NCI-H2107 treated with DMSO at 0.1 percent for 48 hours (cell line): ENCODE measurements at regions not wholly inside any gene's neighbourhood (a gene's known extent, or its start where the extent isn't known, plus 50 kb on each side); places are given as distances from the start of the nearest gene placed in this dataset.
"Not testable (repeated sequence)": the region's sequence is repeated elsewhere in the genome, so short reads cannot be mapped to it uniquely, and the experiment has no call there.

Source experiments
- DNase-seq: peaks from one replicate; lab custom pipeline; 2025; ENCODE audit not compliant: unreplicated experiment; lab: John Stamatoyannopoulos, UW

DNA sequence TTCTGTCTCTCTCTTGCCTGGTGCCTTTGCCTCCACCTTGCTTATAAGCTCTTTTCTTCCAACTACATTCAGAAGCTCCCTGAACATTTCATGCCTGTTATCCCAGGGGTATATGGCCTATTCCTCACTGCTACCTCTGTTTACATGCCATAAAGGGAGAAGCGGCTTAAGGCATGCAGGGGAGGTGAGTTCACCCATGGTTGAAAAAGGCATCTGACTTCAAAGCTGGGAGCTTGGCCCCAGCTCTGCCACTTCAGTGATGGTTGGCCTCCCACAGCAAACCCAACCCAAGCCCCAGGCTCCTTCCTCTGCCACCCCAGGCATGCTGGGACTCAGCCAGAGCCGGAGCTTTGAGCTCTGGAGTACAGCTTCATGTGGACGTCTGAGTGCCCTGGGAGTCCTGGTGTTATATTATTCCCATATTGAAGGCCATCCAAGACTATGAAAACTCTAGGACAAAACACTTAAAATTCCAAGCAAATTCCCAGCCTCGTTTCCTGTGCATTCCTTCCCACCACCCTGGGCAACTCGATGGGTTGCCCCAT lies 468.6 kb upstream of the ZMIZ1 start:
- DNase-seq: no peak

DNA sequence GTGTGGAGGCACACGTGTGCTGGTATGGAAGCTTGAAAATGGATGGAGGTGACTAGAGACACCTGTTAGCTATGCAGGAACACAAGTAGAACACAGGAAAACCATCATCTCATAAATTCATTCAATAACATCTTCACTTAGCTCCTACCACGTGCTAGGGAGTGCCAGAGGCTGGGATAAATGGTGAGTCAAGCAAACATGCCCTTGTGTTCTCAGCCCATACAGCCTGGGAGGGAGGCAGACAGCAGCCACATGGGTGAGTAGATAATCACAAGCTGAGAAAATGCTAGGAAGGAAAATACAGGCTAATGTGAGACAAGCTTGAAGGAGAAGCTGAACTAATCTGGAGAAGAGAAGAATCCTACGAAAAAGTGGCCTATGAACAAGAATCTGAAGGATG lies 468.0 kb upstream of the ZMIZ1 start:
- no peak for DNase-seq

DNA sequence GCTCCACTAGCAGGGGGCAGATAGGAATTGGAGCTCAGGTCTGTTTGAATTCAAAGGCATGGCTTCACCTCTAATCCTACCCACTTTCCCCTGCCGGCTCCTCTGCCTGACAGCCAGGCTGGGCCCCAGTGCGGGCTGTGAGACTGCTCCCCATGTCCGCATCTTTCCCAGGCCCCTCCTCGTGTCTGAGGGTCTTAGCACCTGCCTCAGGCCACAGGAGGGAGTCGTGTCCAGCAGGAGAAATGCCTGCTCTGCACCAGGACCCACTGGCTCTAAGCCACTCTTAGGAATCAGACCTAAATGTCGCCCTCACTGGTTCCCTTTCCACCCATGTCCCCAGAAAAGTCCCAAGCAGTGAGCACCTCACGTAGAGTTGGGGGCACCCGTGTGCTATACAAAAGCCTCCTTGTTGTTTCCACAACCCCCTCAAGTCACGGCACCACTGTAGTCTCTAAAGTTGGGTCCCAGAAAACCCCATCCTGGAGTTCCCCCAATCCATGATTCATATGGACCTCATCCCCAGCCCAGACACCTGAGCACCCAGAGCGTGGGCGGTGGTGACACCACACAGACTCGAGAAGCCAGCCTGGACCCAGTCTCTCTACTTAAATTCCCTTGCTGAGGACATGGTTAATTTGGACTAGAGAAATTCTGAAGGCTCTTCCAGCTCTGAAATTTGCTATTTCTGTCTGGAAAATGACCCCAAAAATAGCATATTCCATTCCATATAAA lies 466.4 kb upstream of the ZMIZ1 start:
- DNase-seq: no peak

DNA sequence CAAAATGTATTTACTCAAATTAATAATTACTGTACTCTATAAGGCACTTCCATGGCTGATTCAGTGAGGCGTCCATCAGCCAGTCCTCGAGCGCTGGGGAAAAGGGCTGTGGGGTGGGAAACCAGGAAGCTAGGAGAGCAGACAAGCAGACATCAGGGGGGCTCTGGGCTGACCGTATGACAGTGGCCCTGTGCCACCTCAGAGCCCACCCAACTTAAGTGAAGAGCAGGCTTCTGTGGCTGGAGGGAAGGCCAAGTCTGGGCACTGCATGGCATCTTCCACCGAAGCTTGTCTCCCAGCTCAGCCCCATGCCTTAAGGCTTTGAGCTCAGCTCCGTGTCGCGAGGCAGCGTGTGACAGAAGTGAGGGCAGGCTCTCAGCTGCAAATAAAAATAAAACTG lies 464.5 kb upstream of the ZMIZ1 start:
- no peak for DNase-seq

DNA sequence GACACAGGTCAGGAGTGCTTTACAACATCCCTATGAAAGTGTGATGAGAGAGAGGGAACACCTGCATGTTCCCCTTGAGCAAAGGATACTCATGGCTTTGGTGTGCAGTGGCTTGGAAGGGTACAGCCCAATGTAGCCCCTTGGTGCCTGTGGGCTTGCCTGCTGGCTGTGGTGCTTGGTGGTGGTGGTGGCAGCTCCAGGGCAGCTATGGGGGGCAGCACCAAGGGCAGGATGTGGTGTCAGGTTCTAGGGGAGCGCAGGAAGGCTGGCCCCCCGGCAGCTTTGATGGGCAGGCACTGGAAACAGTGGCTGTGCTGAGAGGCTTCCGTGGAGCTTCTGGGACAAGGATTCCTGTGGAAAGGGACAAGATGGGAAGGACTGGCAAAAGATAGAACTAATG lies 464.0 kb upstream of the ZMIZ1 start:
- no peak for DNase-seq

DNA sequence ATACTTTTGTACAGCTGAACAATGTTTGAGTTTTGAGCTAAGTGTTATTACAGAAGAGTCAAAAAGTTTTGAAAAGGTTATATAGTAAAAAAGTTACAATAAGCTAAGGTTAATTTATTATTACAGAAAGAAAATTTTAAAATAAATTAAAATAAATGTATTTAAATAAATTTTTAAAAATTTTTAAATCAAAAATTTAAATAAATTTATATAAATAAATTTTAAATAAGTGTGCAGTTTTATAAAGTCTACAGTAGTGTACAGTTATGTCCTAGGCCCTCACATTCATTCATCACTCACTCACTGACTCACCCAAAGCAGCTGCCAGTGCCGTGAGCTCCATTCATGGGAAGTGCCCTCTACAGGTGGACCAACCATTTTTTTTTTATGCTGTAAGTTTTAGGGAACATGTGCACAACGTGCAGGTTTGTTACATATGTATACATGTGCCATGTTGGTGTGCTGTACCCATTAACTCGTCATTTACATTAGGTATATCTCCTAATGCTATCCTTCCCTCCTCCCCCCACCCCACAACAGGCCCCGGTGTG lies 462.9 kb upstream of the ZMIZ1 start:
- no peak for DNase-seq

DNA sequence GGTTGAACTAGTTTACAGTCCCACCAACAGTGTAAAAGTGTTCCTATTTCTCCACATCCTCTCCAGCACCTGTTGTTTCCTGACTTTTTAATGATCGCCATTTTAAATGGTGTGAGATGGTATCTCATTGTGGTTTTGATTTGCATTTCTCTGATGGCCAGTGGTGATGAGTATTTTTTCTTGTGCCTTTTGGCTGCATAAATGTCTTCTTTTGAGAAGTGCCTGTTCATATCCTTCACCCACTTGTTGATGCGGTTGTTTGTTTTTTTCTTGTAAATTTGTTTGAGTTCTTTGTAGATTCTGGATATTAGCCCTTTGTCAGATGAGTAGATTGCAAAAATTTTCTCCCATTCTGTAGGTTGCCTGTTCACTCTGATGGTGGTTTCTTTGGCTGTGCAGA lies 462.0 kb upstream of the ZMIZ1 start:
- not testable (repeated sequence) for DNase-seq

DNA sequence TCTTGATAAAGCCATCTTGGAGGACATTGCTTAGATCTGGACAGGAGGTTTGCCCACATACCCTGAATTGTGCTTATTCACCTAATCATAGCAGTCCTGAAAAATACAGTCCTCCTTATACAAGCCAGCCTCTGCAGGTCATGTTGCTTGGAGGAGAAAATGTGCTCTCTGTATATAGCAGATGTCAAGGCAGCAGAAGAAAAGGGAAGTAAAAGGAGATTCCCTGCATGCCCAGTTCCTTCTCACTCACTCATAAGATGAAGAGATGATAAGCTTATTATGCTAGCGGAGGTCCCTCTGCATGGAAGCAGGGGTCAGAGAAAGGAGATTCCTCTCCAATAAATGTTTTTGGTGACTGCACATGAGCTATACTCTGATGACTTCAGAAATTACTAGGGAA lies 458.8 kb upstream of the ZMIZ1 start:
- no peak for DNase-seq

DNA sequence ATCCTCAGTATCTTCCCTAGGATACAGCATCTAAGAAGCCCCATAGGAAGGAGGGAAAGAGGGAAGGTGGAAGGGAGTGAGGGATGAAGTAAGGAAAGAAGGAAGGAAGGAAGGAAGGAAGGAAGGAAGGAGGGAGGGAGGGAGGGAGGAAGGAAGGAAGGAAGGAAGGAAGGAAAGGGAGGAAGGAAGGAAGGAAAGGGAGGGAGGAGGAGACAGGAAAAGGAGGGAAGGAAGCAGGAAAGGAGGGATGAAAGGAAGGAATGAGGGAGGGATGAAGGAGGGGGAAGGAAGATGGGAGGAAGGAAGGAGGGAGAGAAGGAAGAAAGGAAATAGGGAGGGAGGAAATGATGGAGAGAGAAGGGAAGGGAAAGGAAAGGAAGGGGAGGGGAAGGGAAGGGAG lies 455.6 kb upstream of the ZMIZ1 start:
- DNase-seq: no peak

DNA sequence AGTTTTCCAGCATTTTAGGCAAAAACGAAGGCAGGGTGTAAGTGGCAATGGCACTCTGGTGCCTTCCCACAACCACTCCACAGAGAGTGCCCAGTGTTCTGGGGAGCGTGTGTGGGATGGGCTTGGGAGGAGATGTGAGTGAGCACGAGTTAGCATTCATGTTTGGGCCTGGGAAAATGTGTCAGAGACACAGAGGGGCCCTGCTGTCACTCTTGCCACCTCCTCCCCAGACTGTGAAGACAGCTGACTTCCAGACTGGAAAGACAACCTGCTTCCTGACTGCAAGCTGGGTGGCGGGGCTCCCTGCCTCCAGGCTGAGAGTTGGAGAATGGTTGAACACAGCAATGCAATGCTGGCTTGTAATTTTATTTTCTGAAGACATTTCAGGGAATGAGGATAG lies 454.5 kb upstream of the ZMIZ1 start:
- no peak for DNase-seq

DNA sequence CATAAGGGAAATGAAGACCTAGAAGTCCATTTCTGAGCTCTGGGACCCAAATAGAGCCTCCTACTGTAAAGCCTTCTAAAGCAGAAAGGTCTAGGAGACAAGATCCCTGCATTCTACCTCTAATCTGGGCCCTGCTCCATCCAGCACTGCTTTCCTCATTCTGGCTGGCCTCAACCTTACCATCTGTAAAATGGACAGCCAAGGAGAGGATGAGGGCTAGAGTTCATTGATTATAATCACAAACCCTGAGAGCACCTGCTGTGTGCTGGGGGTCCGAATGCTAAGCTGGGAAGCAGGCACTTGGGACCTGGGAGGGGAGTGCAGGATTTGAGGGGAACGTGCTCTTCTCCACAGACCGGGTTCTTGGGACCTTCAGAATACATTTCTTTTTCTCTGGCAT lies 454.0 kb upstream of the ZMIZ1 start:
- DNase-seq: no peak

DNA sequence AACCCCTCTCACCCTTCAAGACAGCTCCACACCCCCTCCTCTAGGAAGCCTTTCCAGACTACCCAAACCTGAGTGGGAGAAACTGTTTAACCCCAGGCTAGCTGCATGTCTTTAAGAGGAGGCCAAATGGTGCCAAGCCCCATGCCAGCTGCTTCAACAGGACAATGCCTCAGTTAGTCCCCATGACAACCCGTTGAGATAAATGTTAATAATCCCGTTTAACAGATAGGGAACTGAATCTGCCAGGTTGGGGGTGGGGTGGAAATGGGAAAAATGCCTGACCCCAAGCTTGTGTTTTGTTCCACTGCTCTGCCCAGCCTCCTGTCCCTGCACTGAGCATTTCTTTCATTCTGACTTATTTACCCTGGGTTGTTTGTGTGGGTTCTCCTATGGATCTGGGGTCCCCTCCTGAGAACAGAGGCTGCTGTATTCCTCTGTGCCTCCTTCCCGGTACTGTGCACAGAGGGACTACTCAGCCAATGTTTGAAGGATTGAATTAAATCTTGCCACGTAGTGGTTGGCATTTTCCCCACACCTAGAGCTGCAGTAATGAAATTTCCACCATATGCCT lies 452.6 kb upstream of the ZMIZ1 start:
- no peak for DNase-seq

DNA sequence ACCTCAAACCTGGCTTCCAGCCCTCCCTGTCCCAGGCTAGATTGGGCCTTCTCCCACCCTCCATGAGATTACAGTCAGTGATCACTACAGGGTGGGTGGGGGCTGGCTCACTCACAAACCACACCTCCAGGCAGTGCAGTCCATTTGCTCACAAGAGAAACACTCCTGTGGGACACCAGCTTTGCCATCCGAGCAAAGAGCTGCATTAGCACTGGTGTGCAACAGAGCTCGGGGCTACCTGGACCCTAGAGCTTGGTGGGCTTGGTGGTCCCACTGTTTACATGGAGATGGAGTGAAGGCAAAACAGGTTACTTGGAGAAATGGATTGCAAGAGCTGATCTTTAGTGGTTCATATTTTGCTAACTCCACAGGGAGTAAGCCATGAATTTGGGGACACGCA lies 451.7 kb upstream of the ZMIZ1 start:
- no peak for DNase-seq

DNA sequence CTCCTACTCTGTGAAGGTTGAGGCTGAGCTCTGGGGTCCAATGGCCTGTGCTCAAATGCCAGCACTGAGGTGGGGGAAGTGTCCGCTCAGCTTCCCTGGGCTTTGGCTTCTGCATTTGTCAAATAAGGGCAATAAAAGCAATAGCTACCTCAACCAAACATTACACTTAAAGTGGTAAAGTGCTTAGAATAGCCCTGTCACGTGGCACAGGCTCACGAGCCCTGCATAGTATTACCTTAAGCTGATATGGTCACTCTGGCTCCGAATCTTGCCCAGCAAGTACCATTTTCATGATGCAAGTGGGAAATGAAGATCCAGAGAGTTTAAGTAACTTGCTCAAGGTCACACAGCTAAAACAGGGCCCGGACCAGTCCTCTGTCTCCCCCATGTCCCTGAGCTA lies 451.1 kb upstream of the ZMIZ1 start:
- DNase-seq: no peak

DNA sequence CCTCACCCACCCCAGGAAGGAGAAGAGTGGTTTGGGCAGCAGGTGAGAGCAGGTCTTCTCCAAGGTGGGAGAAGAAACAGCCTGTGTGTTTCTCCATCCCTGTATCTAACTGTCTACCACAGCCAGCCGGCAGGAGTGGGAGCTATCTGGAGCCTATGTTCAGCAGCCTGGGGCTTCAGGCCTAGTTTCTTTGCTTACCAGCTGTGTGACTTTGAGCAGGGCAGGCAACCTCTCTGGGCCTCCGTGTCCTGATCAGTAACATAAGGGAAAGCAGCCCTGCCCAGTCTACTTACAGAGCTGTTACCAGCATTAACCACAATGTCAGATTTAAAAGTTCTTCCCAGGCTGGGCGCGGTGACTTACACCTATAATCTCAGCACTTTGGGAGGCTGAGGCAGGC lies 450.7 kb upstream of the ZMIZ1 start:
- DNase-seq: no peak

DNA sequence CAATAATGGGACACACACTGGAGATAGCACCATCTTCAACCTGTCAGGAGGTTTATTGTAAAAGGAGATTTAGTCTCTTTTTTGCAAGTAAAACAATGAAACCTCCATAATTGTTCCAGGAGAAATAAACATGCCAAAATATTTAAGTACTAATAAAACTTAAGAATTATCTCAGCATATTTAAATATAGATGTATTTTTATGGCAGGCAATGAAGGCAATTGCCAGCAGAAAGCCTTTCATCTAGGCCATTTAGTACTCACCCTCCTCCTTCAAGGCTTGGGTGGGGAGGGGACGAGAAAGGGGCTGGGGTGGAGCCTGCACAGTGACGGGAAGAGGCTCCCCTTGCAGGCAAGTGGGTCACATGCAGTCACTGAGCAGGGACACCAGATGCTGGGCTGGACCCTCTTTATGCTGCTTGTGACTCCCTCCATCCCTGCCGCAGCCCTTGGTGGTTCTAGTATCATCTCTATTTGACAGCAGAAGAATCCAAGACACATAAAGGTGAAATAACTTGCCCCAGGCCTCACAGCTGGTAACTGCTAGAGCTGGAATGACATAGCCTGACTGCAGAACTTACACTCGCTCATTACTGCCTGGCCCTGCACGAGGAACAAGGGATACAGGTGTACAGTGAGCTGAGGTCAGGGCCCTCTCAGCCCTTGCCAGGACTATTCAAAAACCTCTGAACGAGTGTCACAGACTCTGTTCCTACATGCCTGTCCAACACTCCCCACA lies 449.5 kb upstream of the ZMIZ1 start:
- no peak for DNase-seq

DNA sequence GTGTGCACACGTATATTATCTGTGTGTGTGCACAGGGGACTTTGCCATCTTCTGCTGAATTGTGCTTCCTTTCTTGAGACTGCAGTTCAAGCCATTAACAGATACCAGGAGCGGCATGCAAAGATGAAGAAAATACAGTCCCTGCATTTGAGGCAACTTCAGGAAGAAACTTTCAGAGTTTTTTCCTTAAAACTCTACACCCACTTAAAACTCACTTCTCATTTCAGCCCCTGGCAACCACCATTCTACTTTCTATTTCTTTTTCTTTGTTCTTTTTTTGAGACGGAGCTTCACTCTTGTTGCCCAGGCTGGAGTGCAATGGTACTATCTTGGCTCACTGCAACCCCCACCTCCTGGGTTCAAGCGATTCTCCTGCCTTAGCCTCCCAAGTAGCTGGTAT lies 448.9 kb upstream of the ZMIZ1 start:
- DNase-seq: no peak

DNA sequence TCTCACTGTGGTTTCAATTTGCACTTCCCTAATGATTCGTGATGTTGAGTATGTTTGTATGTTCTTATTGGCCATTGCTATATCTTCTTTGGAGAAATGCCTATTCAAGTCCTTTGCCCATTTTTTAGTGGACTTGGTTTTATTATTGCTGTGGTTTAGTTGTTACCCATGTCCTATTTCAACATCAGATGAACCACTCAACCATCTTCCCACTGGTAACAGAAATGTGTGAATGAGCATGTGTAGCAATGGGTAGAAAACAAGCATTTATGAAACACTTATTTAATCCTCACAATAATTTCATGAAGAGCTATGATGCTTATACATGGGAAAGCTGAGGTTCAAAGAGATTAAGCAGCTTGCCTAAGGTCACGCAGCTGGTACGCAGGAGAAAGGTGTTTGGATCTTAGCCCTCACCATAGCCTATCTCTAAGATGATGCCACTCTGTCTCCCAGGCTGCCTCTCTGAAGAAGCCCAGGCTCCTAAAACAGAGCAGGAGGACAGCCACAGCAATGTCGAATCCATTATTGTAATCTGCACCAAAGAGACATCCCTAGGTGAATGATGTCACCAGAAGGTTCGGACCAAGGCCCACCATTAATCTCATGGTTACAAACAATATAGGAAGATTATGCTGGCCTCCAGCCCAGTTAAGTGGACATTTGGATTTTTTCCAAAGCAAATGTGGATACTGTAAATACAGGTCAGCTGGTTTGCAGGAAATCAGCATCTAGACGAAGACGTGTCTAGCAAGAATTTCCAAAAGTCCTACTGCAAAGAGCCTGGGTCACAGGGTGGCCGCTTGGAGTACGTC lies 447.6 kb upstream of the ZMIZ1 start:
- DNase-seq: no peak

DNA sequence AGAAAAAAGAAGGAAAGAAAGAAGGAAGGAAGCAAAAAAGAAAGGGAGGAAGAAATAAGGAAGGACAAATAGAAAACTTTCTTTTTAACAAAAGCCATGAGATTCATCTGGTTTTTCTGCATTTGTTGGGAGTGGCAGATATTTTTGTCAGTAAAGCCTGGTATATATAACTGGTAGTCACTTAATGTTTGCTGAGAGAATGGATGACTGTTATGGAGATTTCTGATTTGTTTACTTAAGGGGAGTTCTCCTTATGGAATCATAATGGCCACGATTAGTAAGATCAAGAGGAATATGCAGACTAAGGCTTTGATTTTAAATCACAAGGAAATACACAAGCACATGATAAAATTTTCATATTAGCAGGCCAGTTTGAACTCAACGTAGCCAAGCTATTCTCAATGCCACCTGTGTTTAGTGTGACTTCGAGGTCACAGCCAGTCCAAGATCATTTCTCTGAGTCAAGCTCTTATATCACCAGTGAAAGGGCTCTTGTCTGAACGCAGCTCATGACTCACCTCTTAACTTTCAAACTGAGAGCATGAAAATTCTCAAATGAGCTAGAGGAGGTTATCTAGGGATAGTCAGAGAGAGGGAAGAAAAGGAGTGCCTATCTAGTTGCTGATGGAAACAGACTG lies 445.1 kb upstream of the ZMIZ1 start:
- no peak for DNase-seq

DNA sequence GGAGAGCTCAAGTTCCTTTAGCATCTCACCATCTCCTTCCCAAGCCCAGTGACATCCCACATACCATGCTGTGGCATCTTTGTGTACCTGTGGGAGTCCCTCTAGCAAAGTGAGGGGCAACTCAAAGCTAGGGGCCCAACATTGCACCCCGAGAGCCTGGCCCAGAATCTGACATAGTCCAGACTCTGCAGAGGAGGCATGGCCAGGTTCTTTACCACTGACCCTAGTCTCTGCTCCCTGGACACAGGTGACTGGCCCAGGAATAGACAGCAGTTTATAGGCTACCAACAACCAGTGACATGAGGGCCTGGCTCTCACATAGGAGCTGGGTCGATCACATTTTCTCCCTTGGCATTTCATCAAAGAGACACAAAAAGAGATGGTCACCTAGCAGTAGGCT lies 444.0 kb upstream of the ZMIZ1 start:
- DNase-seq: no peak

DNA sequence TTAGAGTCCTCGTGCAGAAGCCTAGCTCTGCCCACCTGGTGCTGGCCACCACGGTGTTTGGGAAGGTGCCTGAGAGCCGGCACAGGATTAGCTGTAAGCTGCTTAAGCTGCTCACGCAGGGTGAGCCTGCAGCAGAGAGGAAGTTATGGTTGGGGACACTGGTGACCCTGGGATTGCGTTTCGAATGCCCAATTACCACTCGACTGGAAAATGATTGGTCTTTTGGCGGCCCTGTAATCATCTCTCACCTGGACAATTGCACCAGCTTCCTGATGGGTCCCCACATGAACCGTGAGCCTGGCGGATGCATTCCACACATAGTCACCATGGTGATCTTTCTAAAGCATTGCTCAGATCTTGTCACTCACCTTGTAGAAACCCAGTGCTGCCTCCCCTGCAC lies 442.3 kb upstream of the ZMIZ1 start:
- no peak for DNase-seq
